Thymus (tissue), 11 donors: ENCODE measurements at regions not wholly inside any gene's neighbourhood (a gene's known extent, or its start where the extent isn't known, plus 50 kb on each side); places are given as distances from the start of the nearest gene placed in this dataset.

Source experiments
- DNase-seq, 9 donors: peaks; one replicate each; pipeline ENCODE4 v3.0.0-alpha.2; 2013; ENCODE audit warnings: low spot score in 9 of 9, low read depth in 6 of 9, missing footprints in 1 of 9
- H3K27ac ChIP-seq, 2 donors: one replicate each; pipeline ENCODE4 v1.5.1; 2013; ENCODE audit warnings: control low read depth in 1 of 2, low read depth in 1 of 2, low read length in 1 of 2, mild to moderate bottlenecking in 1 of 2, moderate library complexity in 1 of 2
- H3K27me3 ChIP-seq, 2 donors: one replicate each; pipeline ENCODE4 v1.5.1; 2013; ENCODE audit warnings: low read length in 1 of 2; ENCODE audit not compliant: control insufficient read depth in 2 of 2, insufficient read depth in 1 of 2
- H3K36me3 ChIP-seq, 2 donors: one replicate each; pipeline ENCODE4 v1.5.1; 2013; ENCODE audit warnings: low read length in 1 of 2, mild to moderate bottlenecking in 1 of 2, moderate library complexity in 1 of 2; ENCODE audit not compliant: control insufficient read depth in 2 of 2, insufficient read depth in 2 of 2
- H3K4me1 ChIP-seq, 2 donors: one replicate each; pipeline ENCODE4 v1.5.1; 2013; ENCODE audit warnings: low read length in 2 of 2; ENCODE audit not compliant: control insufficient read depth in 2 of 2, insufficient read depth in 2 of 2
- H3K4me3 ChIP-seq, 2 donors: one replicate each; pipeline ENCODE4 v1.5.1; 2013; ENCODE audit warnings: low read length in 2 of 2, control low read depth in 1 of 2, mild to moderate bottlenecking in 1 of 2
- H3K9me3 ChIP-seq, 2 donors: one replicate each; pipeline ENCODE4 v1.5.1; 2013; ENCODE audit warnings: low read length in 1 of 2, mild to moderate bottlenecking in 1 of 2; ENCODE audit not compliant: control insufficient read depth in 2 of 2, insufficient read depth in 1 of 2
- WGBS: extraction: QIAGEN DNeasy Blood & Tissue Kit; methylation state at CpG from one replicate; pipeline ENCODE4 v1.1.7; 2013; 5-methylcytosine and 5-hydroxymethylcytosine counted together
- donor health status: healthy.

DNA sequence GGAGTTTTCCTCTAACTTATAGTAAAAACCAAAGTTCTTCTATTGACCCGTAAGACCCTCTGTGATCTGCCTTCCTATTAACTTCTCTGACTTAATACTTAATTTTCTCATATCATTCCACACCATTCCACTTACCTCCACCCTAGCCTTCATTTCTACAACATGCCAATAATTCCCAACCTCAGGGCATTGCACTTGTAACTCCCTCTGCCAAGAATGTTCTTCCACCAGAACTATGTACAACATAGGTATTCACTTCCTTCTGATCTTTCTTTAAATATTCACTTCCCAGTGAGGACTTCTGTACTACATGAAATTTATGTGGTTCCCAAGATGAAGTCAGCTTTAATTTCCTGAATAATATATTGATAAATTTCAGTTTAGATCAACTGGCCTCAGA lies 531.7 kb downstream of the LRFN5 start:
- DNase-seq: no peak
- H3K36me3 ChIP-seq: no peaks in the 10 kb centered on the region
- no peak overlapping the region for H3K27ac ChIP-seq
- H3K9me3 ChIP-seq: no peaks in the 10 kb centered on the region
- no peaks in the 10 kb centered on the region for H3K27me3 ChIP-seq
- H3K4me3 ChIP-seq: no peak overlapping the region
- WGBS: 98% methylated on average over 1 of the region's 1 CpG
- H3K4me1 ChIP-seq: no peaks in the 10 kb centered on the region

DNA sequence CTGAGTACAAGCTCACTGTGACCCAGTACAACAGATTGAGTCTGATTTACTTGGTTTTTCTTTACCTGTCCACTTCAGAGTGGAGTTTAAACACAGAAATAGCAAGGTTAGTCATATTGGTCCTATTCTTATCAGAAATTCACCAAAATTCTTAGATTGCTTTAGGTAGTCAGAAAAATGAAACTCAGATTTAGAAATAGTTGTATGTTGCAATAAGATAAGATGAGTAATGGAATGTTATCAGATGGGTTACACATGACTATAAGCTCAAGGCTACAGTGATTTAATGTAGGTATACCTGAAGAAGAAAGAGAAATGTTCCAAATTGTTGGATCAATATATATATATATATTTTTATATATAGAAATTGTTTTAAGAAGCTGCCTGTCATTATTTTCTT lies 524.1 kb downstream of the LRFN5 start:
- Histone ChIP-seq H3K27ac (no peak overlapping the region), H3K4me3 (no peak overlapping the region), H3K36me3 (no peaks in the 10 kb centered on the region), H3K27me3 (no peaks in the 10 kb centered on the region), H3K9me3 (no peaks in the 10 kb centered on the region), H3K4me1 (no peaks in the 10 kb centered on the region)
- DNase-seq: no peak

DNA sequence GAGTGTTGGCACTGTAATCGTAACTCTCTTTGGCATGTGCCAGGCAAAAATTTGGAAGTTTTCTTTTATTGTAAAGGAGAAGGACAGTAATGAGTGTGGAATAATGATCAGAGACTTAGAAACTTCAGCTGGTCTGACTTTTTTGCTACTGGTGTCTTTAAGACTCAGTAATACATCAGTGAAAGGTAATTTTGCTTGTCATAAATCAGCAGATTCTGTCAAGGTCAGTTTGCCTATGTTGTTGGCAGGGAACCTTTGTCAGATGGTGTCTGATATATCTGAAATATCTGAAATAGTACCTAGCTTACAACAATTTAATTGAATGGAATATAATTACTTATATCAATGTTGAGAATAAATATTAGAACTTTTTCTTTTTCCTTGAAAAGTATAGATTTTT lies 516.9 kb downstream of the LRFN5 start:
- no peak overlapping the region for H3K27ac ChIP-seq
- 91% methylated on average over 1 of the region's 1 CpG for WGBS
- H3K9me3 ChIP-seq: no peaks in the 10 kb centered on the region
- no peak for DNase-seq
- H3K27me3 ChIP-seq: no peaks in the 10 kb centered on the region
- H3K4me3 ChIP-seq: no peak overlapping the region
- H3K36me3 ChIP-seq: no peaks in the 10 kb centered on the region
- no peaks in the 10 kb centered on the region for H3K4me1 ChIP-seq

DNA sequence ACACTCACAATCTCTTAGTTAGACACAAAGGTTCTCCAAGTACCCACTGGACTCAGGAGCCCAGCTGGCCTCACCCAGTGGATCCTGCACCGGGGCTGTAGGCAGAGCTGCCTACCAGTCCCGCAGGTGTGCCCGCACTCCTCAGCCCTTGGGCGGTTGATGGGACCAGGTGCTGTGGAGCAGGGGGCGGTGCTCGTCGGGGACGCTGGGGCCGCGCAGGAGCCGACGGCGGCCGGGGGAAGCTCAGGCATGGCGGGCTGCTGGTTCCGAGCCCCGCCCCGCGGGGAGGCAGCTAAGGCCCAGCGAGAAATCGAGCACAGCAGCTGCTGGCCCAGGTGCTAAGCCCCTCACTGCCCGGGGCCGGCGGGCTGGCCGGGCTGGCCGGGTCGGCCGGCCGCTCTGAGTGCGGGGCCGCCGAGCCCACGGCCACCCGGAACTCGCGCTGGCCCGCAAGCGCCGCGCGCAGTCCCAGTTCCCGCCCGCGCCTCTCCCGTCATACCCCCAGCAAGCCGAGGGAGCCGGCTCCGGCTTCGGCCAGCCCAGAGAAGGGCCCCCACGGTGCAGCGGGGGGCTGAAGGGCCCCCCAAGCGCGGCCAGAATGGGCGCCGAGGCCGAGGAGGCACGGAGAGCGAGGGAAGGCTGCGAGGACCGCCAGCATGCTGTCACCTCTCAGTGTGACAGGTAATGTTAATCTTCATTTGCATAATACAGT lies 506.8 kb downstream of the LRFN5 start:
- Histone ChIP-seq H3K4me1 (no peaks in the 10 kb centered on the region), H3K27ac (no peak overlapping the region), H3K27me3 (no peaks in the 10 kb centered on the region), H3K4me3 (no peak overlapping the region), H3K36me3 (no peaks in the 10 kb centered on the region), H3K9me3 (peaks cover 0 to 14% of the 10 kb centered on the region in 2 donors)
- DNase-seq: no peak
- WGBS: 89% methylated on average over 60 of the region's 60 CpGs

DNA sequence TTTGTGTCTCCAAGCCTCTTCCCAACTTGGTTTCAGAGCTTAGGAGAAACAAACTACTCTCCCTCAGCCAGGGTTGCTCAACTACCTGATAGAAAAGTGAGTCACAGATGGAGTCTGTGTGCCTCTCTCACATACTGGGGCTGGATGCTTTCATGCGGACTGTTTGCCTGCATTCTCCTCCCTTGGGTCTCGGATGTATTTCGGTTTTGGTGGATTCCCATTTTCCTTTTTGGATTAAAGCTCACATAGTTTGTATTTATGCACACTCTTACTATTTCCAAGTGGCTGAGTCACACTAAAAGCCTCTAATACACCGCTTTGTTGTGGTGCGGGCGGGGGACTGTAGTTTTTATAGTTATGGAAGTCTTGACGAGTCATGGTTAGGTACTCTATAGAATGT lies 505.4 kb downstream of the LRFN5 start:
- Histone ChIP-seq H3K9me3 (peaks cover 0 to 14% of the 10 kb centered on the region in 2 donors), H3K4me3 (no peak overlapping the region), H3K36me3 (no peaks in the 10 kb centered on the region), H3K4me1 (no peaks in the 10 kb centered on the region), H3K27me3 (no peaks in the 10 kb centered on the region), H3K27ac (no peak overlapping the region)
- 96% methylated on average over 7 of the region's 7 CpGs for WGBS
- no peak for DNase-seq

DNA sequence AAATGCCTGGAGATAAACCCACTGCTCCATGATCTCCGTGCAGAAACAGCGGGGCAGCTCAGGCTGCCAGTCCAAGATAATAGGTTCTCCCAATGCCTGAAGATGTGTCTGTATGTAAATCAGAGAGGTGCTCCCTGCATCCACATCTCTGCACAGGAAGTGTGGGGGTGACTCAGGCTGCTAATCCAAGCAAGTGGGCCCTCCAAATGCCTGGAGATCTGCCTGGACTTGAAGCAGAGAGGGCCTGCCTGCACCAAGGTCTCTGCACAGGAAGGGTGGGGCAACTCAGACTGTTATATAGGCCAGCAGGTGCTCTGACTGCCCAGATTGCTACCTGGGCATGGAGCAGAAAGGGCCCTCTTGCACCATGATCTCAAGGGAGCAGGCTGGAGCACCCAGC lies 504.7 kb downstream of the LRFN5 start:
- no peaks in the 10 kb centered on the region for H3K36me3 ChIP-seq
- WGBS: 92% methylated on average over 2 of the region's 2 CpGs

DNA sequence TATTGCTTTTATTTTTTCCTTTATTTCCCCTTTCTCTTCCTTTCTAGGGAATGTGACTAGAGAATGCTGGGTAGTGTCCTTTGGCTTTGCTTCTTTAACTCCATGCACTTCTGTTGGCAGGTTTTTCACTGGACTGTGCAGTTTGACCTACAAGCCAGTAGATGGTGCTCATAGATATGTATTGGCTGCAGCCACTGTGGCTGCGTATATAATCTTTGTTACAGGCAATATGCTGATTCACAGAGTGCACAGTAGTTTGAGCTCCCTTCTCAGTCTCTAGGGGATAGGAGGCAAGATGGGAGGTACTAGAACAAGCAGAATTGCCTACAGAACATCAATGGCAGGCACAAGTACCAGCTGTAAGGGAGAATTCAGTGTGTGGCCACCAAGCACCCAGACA lies 503.5 kb downstream of the LRFN5 start:
- no peaks in the 10 kb centered on the region for H3K36me3 ChIP-seq
- H3K27me3 ChIP-seq: no peaks in the 10 kb centered on the region
- H3K9me3 ChIP-seq: peaks cover 0 to 14% of the 10 kb centered on the region in 2 donors
- no peak overlapping the region for H3K27ac ChIP-seq
- H3K4me1 ChIP-seq: no peaks in the 10 kb centered on the region
- 42% methylated on average over 1 of the region's 1 CpG for WGBS
- no peak overlapping the region for H3K4me3 ChIP-seq
- no peak for DNase-seq

More for the DNA sequence above, 504.7 kb downstream of the LRFN5 start:
- H3K27ac ChIP-seq: no peak overlapping the region
- peaks cover 0 to 14% of the 10 kb centered on the region in 2 donors for H3K9me3 ChIP-seq
- no peaks in the 10 kb centered on the region for H3K4me1 ChIP-seq
- no peak for DNase-seq
- no peaks in the 10 kb centered on the region for H3K27me3 ChIP-seq
- no peak overlapping the region for H3K4me3 ChIP-seq

DNA sequence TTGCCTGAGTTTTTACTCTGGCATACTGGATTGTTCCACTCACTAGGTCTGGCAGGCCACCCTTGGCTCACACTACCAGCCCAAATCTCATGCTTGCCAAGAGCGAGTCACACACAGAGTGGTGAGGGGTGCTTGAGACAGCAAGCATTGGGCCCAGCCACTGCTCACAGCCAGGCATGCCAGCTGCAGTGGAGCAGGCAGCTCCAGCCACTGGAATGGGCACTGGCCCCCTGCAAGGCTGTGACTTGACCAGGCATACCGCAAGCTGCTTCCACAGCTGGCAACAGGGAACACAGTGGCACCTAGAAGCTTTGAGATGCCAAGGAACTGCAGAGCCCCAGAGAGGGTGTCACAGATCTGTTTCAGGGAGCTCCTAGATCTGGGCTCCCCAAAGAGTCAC lies 488.5 kb downstream of the LRFN5 start:
- WGBS: 95% methylated on average over 2 of the region's 2 CpGs
- no peak overlapping the region for H3K27ac ChIP-seq
- no peak for DNase-seq
- H3K4me1 ChIP-seq: no peaks in the 10 kb centered on the region
- H3K9me3 ChIP-seq: peaks cover 0 to 13% of the 10 kb centered on the region in 2 donors
- no peaks in the 10 kb centered on the region for H3K27me3 ChIP-seq
- no peak overlapping the region for H3K4me3 ChIP-seq
- no peaks in the 10 kb centered on the region for H3K36me3 ChIP-seq

DNA sequence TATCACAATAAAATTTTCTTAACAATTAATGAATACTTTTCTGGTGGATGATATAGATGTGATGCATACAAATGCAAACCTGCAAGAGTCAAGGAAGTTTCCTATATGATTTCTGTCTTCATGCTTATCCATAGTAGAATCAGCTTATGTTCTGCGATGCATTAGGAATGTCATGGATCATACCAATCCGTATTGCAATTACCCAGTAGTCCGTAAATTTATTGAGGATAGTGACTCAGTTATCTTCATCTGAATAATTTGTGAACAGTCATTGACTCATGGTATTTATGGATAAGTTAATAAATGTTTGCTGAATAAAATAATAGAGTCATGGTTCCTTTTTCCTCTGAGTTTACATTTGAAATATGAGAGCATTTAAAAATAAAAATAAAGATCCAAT lies 483.4 kb downstream of the LRFN5 start:
- Histone ChIP-seq H3K27ac (no peak overlapping the region), H3K9me3 (peaks cover 0 to 5% of the 10 kb centered on the region in 2 donors), H3K36me3 (no peaks in the 10 kb centered on the region), H3K4me1 (no peaks in the 10 kb centered on the region), H3K27me3 (no peaks in the 10 kb centered on the region), H3K4me3 (no peak overlapping the region)
- no peak for DNase-seq
- 96% methylated on average over 3 of the region's 3 CpGs for WGBS

DNA sequence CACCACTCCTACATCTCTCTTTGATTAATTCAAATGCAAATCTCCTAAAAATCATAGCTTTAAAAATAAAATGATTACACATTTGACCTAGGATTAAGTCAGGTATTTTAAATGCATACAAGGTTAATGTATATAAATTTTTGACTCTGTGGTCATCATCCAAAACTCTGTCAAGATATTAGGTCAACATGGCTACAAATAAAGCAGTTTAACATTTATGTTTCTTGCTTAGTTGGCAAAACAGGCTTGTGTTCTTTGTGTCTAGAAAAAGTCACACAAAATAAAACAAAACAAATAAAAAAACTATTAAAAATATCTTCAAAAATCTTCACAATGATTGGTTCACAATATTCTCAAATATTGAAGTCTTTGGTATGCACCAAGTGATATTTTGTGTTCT lies 473.2 kb downstream of the LRFN5 start:
- H3K27ac ChIP-seq: no peak overlapping the region
- no peak for DNase-seq
- H3K27me3 ChIP-seq: no peaks in the 10 kb centered on the region
- H3K4me3 ChIP-seq: no peak overlapping the region
- H3K9me3 ChIP-seq: no peaks in the 10 kb centered on the region
- H3K36me3 ChIP-seq: no peaks in the 10 kb centered on the region
- H3K4me1 ChIP-seq: no peaks in the 10 kb centered on the region
